Activated naive CD8-positive, alpha-beta T cell treated with anti-CD3 and anti-CD28 coated beads, Interleukin-2, amount 50 U/mL, for 24 hours (primary cell): ENCODE measurements at regions not wholly inside any gene's neighbourhood (a gene's known extent, or its start where the extent isn't known, plus 50 kb on each side); places are given as distances from the start of the nearest gene placed in this dataset.
"Not testable (repeated sequence)": the region's sequence is repeated elsewhere in the genome, so short reads cannot be mapped to it uniquely, and the experiment has no call there.

Source experiments
- ATAC-seq: fragments of 150-1000 bp; cut with Tn5 transposase; one replicate; pipeline ENCODE4 v1.10.0; 2021
- DNase-seq: peaks from one replicate; pipeline ENCODE4 v3.0.0; 2021
- H3K27ac Mint-ChIP-seq: one replicate; pipeline ENCODE4 v1.8.0; 2021; ENCODE audit warnings: mild to moderate bottlenecking, mixed read lengths
- H3K27me3 Mint-ChIP-seq: one replicate; pipeline ENCODE4 v1.8.0; 2021; ENCODE audit warnings: mixed read lengths
- H3K36me3 Mint-ChIP-seq: one replicate; pipeline ENCODE4 v1.8.0; 2021; ENCODE audit warnings: low read depth, mixed read lengths
- H3K4me1 Mint-ChIP-seq: one replicate; pipeline ENCODE4 v1.8.0; 2021; ENCODE audit warnings: mixed read lengths
- H3K4me3 Mint-ChIP-seq: one replicate; pipeline ENCODE4 v1.8.0; 2021; ENCODE audit warnings: mild to moderate bottlenecking, moderate library complexity, mixed read lengths
- H3K9me3 Mint-ChIP-seq: one replicate; pipeline ENCODE4 v1.8.0; 2021; ENCODE audit warnings: mixed read lengths

- H3K27me3 Mint-ChIP-seq = peaks cover 20% of the 10 kb centered on the region
- not testable (repeated sequence) for H3K9me3 Mint-ChIP-seq, H3K4me1 Mint-ChIP-seq, H3K27ac Mint-ChIP-seq, DNase-seq, H3K4me3 Mint-ChIP-seq, H3K36me3 Mint-ChIP-seq, ATAC-seq
Observed at GRCh38 chr13:33418224-33418953, 132.8 kb upstream of the STARD13 start.

- H3K36me3 Mint-ChIP-seq, H3K4me1 Mint-ChIP-seq, H3K4me3 Mint-ChIP-seq, ATAC-seq, H3K27ac Mint-ChIP-seq, H3K9me3 Mint-ChIP-seq, DNase-seq: not testable (repeated sequence)
- peaks cover 16% of the 10 kb centered on the region for H3K27me3 Mint-ChIP-seq
Observed at GRCh38 chr13:33420117-33420516, 134.6 kb upstream of the STARD13 start.

GRCh38 chr13:33426131-33426530 lies 140.6 kb upstream of the STARD13 start:
- DNase-seq (no peak), ATAC-seq (no peak)
- Mint-ChIP-seq H3K4me1 (no peaks in the 10 kb centered on the region), H3K4me3 (no peak overlapping the region), H3K9me3 (no peaks in the 10 kb centered on the region), H3K27me3 (peaks cover 3% of the 10 kb centered on the region), H3K27ac (no peak overlapping the region), H3K36me3 (no peaks in the 10 kb centered on the region)

- Mint-ChIP-seq H3K36me3 (no peaks in the 10 kb centered on the region), H3K4me1 (no peaks in the 10 kb centered on the region), H3K4me3 (no peak overlapping the region), H3K27ac (no peak overlapping the region), H3K27me3 (peaks cover 10% of the 10 kb centered on the region), H3K9me3 (no peaks in the 10 kb centered on the region)
- ATAC-seq = no peak
- DNase-seq = no peak
Observed at GRCh38 chr13:33433316-33433715, 147.8 kb upstream of the STARD13 start.

- no peaks in the 10 kb centered on the region for H3K36me3 Mint-ChIP-seq
- H3K27me3 Mint-ChIP-seq = peaks cover 7% of the 10 kb centered on the region
- H3K27ac Mint-ChIP-seq = no peak overlapping the region
- no peak overlapping the region for H3K4me3 Mint-ChIP-seq
- DNase-seq (no peak), ATAC-seq (no peak)
- H3K4me1 Mint-ChIP-seq = no peaks in the 10 kb centered on the region
- H3K9me3 Mint-ChIP-seq = no peaks in the 10 kb centered on the region
Observed at GRCh38 chr13:33434676-33435075, 149.1 kb upstream of the STARD13 start.

- Mint-ChIP-seq H3K27me3 (peaks cover 8% of the 10 kb centered on the region), H3K27ac (no peak overlapping the region), H3K4me1 (no peaks in the 10 kb centered on the region), H3K4me3 (no peak overlapping the region), H3K9me3 (no peaks in the 10 kb centered on the region), H3K36me3 (no peaks in the 10 kb centered on the region)
- DNase-seq (no peak), ATAC-seq (no peak)
Observed at GRCh38 chr13:33435207-33435606, 149.7 kb upstream of the STARD13 start.

- no peaks in the 10 kb centered on the region for H3K4me1 Mint-ChIP-seq
- no peaks in the 10 kb centered on the region for H3K36me3 Mint-ChIP-seq
- no peaks in the 10 kb centered on the region for H3K9me3 Mint-ChIP-seq
- no peak for ATAC-seq
- no peak for DNase-seq
- no peak overlapping the region for H3K27ac Mint-ChIP-seq
- H3K27me3 Mint-ChIP-seq = peaks cover 14% of the 10 kb centered on the region
- H3K4me3 Mint-ChIP-seq = no peak overlapping the region
Observed at GRCh38 chr13:33438918-33439317, 153.4 kb upstream of the STARD13 start.

- Mint-ChIP-seq H3K9me3 (no peaks in the 10 kb centered on the region), H3K27me3 (peaks cover 12% of the 10 kb centered on the region), H3K4me1 (no peaks in the 10 kb centered on the region), H3K27ac (no peak overlapping the region), H3K36me3 (no peaks in the 10 kb centered on the region), H3K4me3 (no peak overlapping the region)
- no peak for ATAC-seq
- no peak for DNase-seq
Observed at GRCh38 chr13:33441015-33441414, 155.5 kb upstream of the STARD13 start.

- no peaks in the 10 kb centered on the region for H3K36me3 Mint-ChIP-seq
- no peak for ATAC-seq
Observed at GRCh38 chr13:33445024-33445423, 159.5 kb upstream of the STARD13 start.

GRCh38 chr13:33445476-33445875 lies 159.9 kb upstream of the STARD13 start:
- H3K36me3 Mint-ChIP-seq = no peaks in the 10 kb centered on the region
- ATAC-seq (no peak), DNase-seq (no peak)
- peaks cover 14% of the 10 kb centered on the region for H3K27me3 Mint-ChIP-seq
- H3K4me3 Mint-ChIP-seq = no peak overlapping the region
- no peak overlapping the region for H3K27ac Mint-ChIP-seq
- H3K9me3 Mint-ChIP-seq = no peaks in the 10 kb centered on the region
- H3K4me1 Mint-ChIP-seq = no peaks in the 10 kb centered on the region

More at GRCh38 chr13:33445024-33445423, 159.5 kb upstream of the STARD13 start:
- no peak overlapping the region for H3K27ac Mint-ChIP-seq
- H3K27me3 Mint-ChIP-seq = peaks cover 18% of the 10 kb centered on the region
- no peak overlapping the region for H3K4me3 Mint-ChIP-seq
- H3K9me3 Mint-ChIP-seq = no peaks in the 10 kb centered on the region
- no peak for DNase-seq
- no peaks in the 10 kb centered on the region for H3K4me1 Mint-ChIP-seq

GRCh38 chr13:33446821-33447725 lies 161.5 kb upstream of the STARD13 start:
- no peak for ATAC-seq
- Mint-ChIP-seq H3K4me3 (no peak overlapping the region), H3K9me3 (no peaks in the 10 kb centered on the region), H3K27ac (no peak overlapping the region), H3K36me3 (no peaks in the 10 kb centered on the region), H3K27me3 (peaks cover 8% of the 10 kb centered on the region), H3K4me1 (no peaks in the 10 kb centered on the region)
- no peak for DNase-seq

- Mint-ChIP-seq H3K27me3 (peaks cover 6% of the 10 kb centered on the region), H3K36me3 (no peaks in the 10 kb centered on the region), H3K27ac (no peak overlapping the region), H3K9me3 (no peaks in the 10 kb centered on the region), H3K4me1 (no peaks in the 10 kb centered on the region), H3K4me3 (no peak overlapping the region)
- DNase-seq = no peak
- ATAC-seq = no peak
Observed at GRCh38 chr13:33448889-33449288, 163.3 kb upstream of the STARD13 start.

GRCh38 chr13:33450956-33451709 lies 165.6 kb upstream of the STARD13 start:
- H3K9me3 Mint-ChIP-seq = no peaks in the 10 kb centered on the region
- H3K4me1 Mint-ChIP-seq = no peaks in the 10 kb centered on the region
- DNase-seq = no peak
- H3K27me3 Mint-ChIP-seq = peaks cover 6% of the 10 kb centered on the region
- no peak overlapping the region for H3K27ac Mint-ChIP-seq
- no peak for ATAC-seq
- H3K4me3 Mint-ChIP-seq = no peak overlapping the region
- no peaks in the 10 kb centered on the region for H3K36me3 Mint-ChIP-seq

- no peak overlapping the region for H3K4me3 Mint-ChIP-seq
- no peaks in the 10 kb centered on the region for H3K27me3 Mint-ChIP-seq
- DNase-seq (no peak), ATAC-seq (no peak)
- H3K4me1 Mint-ChIP-seq = no peaks in the 10 kb centered on the region
- H3K27ac Mint-ChIP-seq = no peak overlapping the region
- no peaks in the 10 kb centered on the region for H3K9me3 Mint-ChIP-seq
- no peaks in the 10 kb centered on the region for H3K36me3 Mint-ChIP-seq
Observed at GRCh38 chr13:33452873-33453517, 167.4 kb upstream of the STARD13 start.
